Hepatocyte (in vitro differentiated cells): ENCODE measurements at regions not wholly inside any gene's neighbourhood (a gene's known extent, or its start where the extent isn't known, plus 50 kb on each side); places are given as distances from the start of the nearest gene placed in this dataset.

Experiments
- CTCF ChIP-seq: fragments of 200-600 bp; sonication (generic); IDR thresholded peaks from 2 replicates; pipeline ENCODE4 v1.5.1; 2016; ENCODE audit warnings: antibody characterized with exemption, mild to moderate bottlenecking; ENCODE audit not compliant: poor library complexity
- EZH2 ChIP-seq: fragments of 200-600 bp; sonication (generic); IDR thresholded peaks from 2 replicates; pipeline ENCODE4 v1.6.1; 2016; ENCODE audit warnings: antibody characterized with exemption, mild to moderate bottlenecking, borderline replicate concordance
- EZH2phosphoT487 ChIP-seq: fragments of 200-600 bp; sonication (generic); IDR thresholded peaks from one replicate; pipeline ENCODE4 v1.6.1; 2018; ENCODE audit warnings: antibody characterized with exemption, mild to moderate bottlenecking, low read depth, moderate library complexity; ENCODE audit not compliant: unreplicated experiment, severe bottlenecking

- TF ChIP-seq CTCF, result no peak
- TF ChIP-seq EZH2phosphoT487, result no peak
- TF ChIP-seq EZH2, result no peak
Measured at GRCh38 chr7:135822376-135822775, 73.8 kb upstream of the FAM180A start.
